ENCODE measurements at regions not wholly inside any gene's neighbourhood (a gene's known extent, or its start where the extent isn't known, plus 50 kb on each side); places are given as distances from the start of the nearest gene placed in this dataset.

- TF ChIP-seq CTCF (IDR thresholded peaks at IDR 0.05) (no peak), POLR2AphosphoS5 (IDR thresholded peaks at IDR 0.05) (no peak)
These were observed 189.2 kb upstream of the PBX1 start for GRCh38 chr1:164369698-164370365.
